ENCODE measurements at regions not wholly inside any gene's neighbourhood (a gene's known extent, or its start where the extent isn't known, plus 50 kb on each side); places are given as distances from the start of the nearest gene placed in this dataset.

- TF ChIP-seq CTCF (IDR thresholded peaks at IDR 0.05; ENCODE audit: low read length), result no peak
- no peak for TF ChIP-seq EZH2 (optimal IDR thresholded peaks at IDR 0.05; ENCODE audit: low read depth, low read length)
- no peak for TF ChIP-seq EZH2phosphoT487 (IDR thresholded peaks at IDR 0.05; ENCODE audit: low read length)
Measured at GRCh38 chr1:79539001-79539400, 532.5 kb upstream of the ADGRL4 start.

All from MM.1S (cell line).